GM23338 (cell line): ENCODE measurements at regions not wholly inside any gene's neighbourhood (a gene's known extent, or its start where the extent isn't known, plus 50 kb on each side); places are given as distances from the start of the nearest gene placed in this dataset.

Experiments
- ATAC-seq: fragments of 200-7000 bp; cut with Tn5 transposase; 3 replicates; pipeline ENCODE4 v1.9.1; 2020
- DNase-seq: peaks from one replicate; pipeline ENCODE4 v3.0.0-alpha.2; 2015; ENCODE audit warnings: low spot score
- H2AFZ ChIP-seq: fragments of 200-600 bp; sonication (generic); 2 replicates; pipeline ENCODE4 v1.8.0; 2016; ENCODE audit warnings: antibody characterized with exemption, mild to moderate bottlenecking, moderate library complexity
- H3F3A ChIP-seq: fragments of 200-600 bp; sonication (generic); replicated peaks from 2 replicates; pipeline ENCODE4 v1.8.0; 2017; ENCODE audit warnings: antibody characterized with exemption, mixed run types, low read depth
- H3K27ac ChIP-seq: fragments of 200-600 bp; sonication (generic); 2 replicates; pipeline ENCODE4 v1.6.1; 2016; ENCODE audit warnings: low read depth
- H3K27me3 ChIP-seq: fragments of 200-600 bp; sonication (generic); 2 replicates; pipeline ENCODE4 v1.8.0; 2016; ENCODE audit warnings: mild to moderate bottlenecking, mixed run types, moderate library complexity; ENCODE audit not compliant: insufficient read depth
- H3K36me3 ChIP-seq: fragments of 200-600 bp; sonication (generic); 2 replicates; pipeline ENCODE4 v1.8.0; 2016; ENCODE audit warnings: mild to moderate bottlenecking; ENCODE audit not compliant: insufficient read depth
- H3K4me1 ChIP-seq: fragments of 200-600 bp; sonication (generic); 2 replicates; pipeline ENCODE4 v1.8.0; 2016; ENCODE audit warnings: mild to moderate bottlenecking, moderate library complexity; ENCODE audit not compliant: insufficient read depth
- H3K4me2 ChIP-seq: fragments of 200-600 bp; sonication (generic); 2 replicates; pipeline ENCODE4 v1.7.1; 2017; ENCODE audit warnings: mixed run types
- H3K4me3 ChIP-seq: fragments of 200-600 bp; sonication (generic); 2 replicates; pipeline ENCODE4 v1.6.1; 2016; ENCODE audit warnings: mixed run types
- H3K79me2 ChIP-seq: fragments of 200-600 bp; sonication (generic); replicated peaks from 2 replicates; pipeline ENCODE4 v1.8.0; 2017; ENCODE audit warnings: mild to moderate bottlenecking; ENCODE audit not compliant: insufficient read depth
- H3K9me2 ChIP-seq: fragments of 200-600 bp; sonication (generic); 2 replicates; pipeline ENCODE4 v1.8.0; 2017; ENCODE audit not compliant: insufficient read depth
- H4K20me1 ChIP-seq: fragments of 200-600 bp; sonication (generic); replicated peaks from 2 replicates; pipeline ENCODE4 v1.8.0; 2017; ENCODE audit warnings: mild to moderate bottlenecking; ENCODE audit not compliant: insufficient read depth
- H3K27ac Mint-ChIP-seq: 2 replicates; pipeline ENCODE4 v1.8.0; 2020; ENCODE audit warnings: inconsistent platforms, mild to moderate bottlenecking, moderate library complexity, mixed read lengths
- H3K27me3 Mint-ChIP-seq: 3 replicates; pipeline ENCODE4 v1.8.0; 2022; ENCODE audit warnings: low read depth, mild to moderate bottlenecking, moderate library complexity, mixed read lengths, inconsistent platforms; ENCODE audit not compliant: insufficient read depth, poor library complexity
- H3K36me3 Mint-ChIP-seq: 3 replicates; pipeline ENCODE4 v1.8.0; 2021; ENCODE audit warnings: low read depth, mild to moderate bottlenecking, inconsistent platforms, moderate library complexity, mixed read lengths
- H3K4me1 Mint-ChIP-seq: 3 replicates; pipeline ENCODE4 v1.8.0; 2020; ENCODE audit warnings: mild to moderate bottlenecking, inconsistent platforms, mixed read lengths
- H3K4me3 Mint-ChIP-seq: 3 replicates; pipeline ENCODE4 v1.8.0; 2021; ENCODE audit warnings: moderate library complexity, mild to moderate bottlenecking, inconsistent platforms, mixed read lengths
- H3K9me3 Mint-ChIP-seq: 3 replicates; pipeline ENCODE4 v1.8.0; 2020; ENCODE audit warnings: moderate library complexity, mild to moderate bottlenecking, inconsistent platforms, mixed read lengths
- CREB1 ChIP-seq: fragments of 250-450 bp; sonication (Bioruptor Pico); IDR thresholded peaks from 2 replicates; pipeline ENCODE4 v1.5.0; 2020; ENCODE audit warnings: low read depth, mild to moderate bottlenecking, moderate library complexity
- EZH2phosphoT487 ChIP-seq: fragments of 200-600 bp; sonication (generic); IDR thresholded peaks from one replicate; pipeline ENCODE4 v1.8.1; 2018; ENCODE audit warnings: antibody characterized with exemption; ENCODE audit not compliant: unreplicated experiment
- JUNB ChIP-seq: IDR thresholded peaks from one replicate; pipeline ENCODE4 v1.6.1; 2016; ENCODE audit warnings: antibody characterized with exemption; ENCODE audit not compliant: unreplicated experiment
- NANOG ChIP-seq: IDR thresholded peaks from 2 replicates; pipeline ENCODE4 v1.6.1; 2016; ENCODE audit warnings: antibody characterized with exemption, borderline replicate concordance
- POLR2AphosphoS5 ChIP-seq: IDR thresholded peaks from 2 replicates; pipeline ENCODE4 v1.6.1; 2016; ENCODE audit warnings: antibody characterized with exemption, low read depth
- STAT1 ChIP-seq: IDR thresholded peaks from one replicate; pipeline ENCODE4 v1.6.1; 2016; ENCODE audit warnings: antibody characterized with exemption; ENCODE audit not compliant: unreplicated experiment
- ZNF114 ChIP-seq: fragments of 250-450 bp; sonication (Bioruptor Pico); IDR thresholded peaks from 2 replicates; pipeline ENCODE4 v1.5.0; 2020; ENCODE audit warnings: mild to moderate bottlenecking, moderate library complexity
- ZNF331 ChIP-seq: fragments of 250-450 bp; sonication (Bioruptor Pico); IDR thresholded peaks from 2 replicates; pipeline ENCODE4 v1.5.0; 2020; ENCODE audit warnings: low read depth, mild to moderate bottlenecking, moderate library complexity
- TF ChIP-seq, protein P1 (sequence below): IDR thresholded peaks from one replicate; pipeline ENCODE4 v1.6.1; 2018; ENCODE audit warnings: antibody characterized with exemption; ENCODE audit not compliant: unreplicated experiment
- TF ChIP-seq, protein P2 (sequence below): fragments of 250-450 bp; sonication (Bioruptor Pico); IDR thresholded peaks from 2 replicates; pipeline ENCODE4 v1.5.0; 2020; ENCODE audit warnings: mild to moderate bottlenecking, moderate library complexity

DNA sequence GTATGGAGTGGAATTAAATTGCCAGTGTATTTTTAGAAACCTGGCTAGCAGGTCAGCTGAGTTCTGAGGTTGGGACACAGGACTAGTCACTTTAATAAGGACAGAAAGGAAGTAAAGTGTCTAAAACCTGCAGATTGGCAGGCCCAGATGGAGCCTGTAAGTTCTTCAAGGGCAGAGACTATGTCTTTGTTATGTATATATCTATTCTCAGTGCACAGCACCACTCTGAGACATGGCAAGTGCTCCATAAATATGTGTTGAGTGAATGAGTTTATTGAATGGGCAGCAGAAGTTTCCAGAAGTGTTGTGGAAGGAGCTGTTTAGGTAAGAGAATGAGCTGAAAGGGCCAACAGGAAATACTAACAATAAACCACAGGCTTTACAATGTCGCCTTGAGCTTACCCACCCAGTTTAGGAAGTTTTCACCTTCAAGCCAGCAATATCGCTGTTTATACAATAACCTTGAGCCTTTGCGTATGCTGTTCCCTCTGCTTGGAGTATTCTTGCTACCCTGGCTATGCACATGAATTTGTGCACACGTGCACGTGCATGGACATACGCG lies 109.5 kb upstream of the TMPO start:
- Mint-ChIP-seq H3K36me3 (peaks cover 19% of the 10 kb centered on the region), H3K27ac (no peak overlapping the region), H3K9me3 (peaks cover 32% of the 10 kb centered on the region), H3K4me1 (peaks cover 35% of the 10 kb centered on the region), H3K27me3 (no peaks in the 10 kb centered on the region), H3K4me3 (no peak overlapping the region)
- Histone ChIP-seq H3K36me3 (no peaks in the 10 kb centered on the region), H3K4me3 (no peak overlapping the region), H3K27ac (no peak overlapping the region), H3K4me2 (no peak overlapping the region), H3K4me1 (peaks cover 24% of the 10 kb centered on the region), H3K79me2 (no peaks in the 10 kb centered on the region), H3K27me3 (no peaks in the 10 kb centered on the region), H4K20me1 (no peaks in the 10 kb centered on the region), H2AFZ (no peak overlapping the region), H3K9me2 (peaks cover 30% of the 10 kb centered on the region), H3F3A (no peaks in the 10 kb centered on the region)
- TF ChIP-seq STAT1 = no peak
- no peak for TF ChIP-seq NANOG
- no peak for TF ChIP-seq JUNB
- TF ChIP-seq ZNF114 = no peak
- TF ChIP-seq CREB1 (CRISPR knock-in tag) = no peak
- TF ChIP-seq, protein P1, sequence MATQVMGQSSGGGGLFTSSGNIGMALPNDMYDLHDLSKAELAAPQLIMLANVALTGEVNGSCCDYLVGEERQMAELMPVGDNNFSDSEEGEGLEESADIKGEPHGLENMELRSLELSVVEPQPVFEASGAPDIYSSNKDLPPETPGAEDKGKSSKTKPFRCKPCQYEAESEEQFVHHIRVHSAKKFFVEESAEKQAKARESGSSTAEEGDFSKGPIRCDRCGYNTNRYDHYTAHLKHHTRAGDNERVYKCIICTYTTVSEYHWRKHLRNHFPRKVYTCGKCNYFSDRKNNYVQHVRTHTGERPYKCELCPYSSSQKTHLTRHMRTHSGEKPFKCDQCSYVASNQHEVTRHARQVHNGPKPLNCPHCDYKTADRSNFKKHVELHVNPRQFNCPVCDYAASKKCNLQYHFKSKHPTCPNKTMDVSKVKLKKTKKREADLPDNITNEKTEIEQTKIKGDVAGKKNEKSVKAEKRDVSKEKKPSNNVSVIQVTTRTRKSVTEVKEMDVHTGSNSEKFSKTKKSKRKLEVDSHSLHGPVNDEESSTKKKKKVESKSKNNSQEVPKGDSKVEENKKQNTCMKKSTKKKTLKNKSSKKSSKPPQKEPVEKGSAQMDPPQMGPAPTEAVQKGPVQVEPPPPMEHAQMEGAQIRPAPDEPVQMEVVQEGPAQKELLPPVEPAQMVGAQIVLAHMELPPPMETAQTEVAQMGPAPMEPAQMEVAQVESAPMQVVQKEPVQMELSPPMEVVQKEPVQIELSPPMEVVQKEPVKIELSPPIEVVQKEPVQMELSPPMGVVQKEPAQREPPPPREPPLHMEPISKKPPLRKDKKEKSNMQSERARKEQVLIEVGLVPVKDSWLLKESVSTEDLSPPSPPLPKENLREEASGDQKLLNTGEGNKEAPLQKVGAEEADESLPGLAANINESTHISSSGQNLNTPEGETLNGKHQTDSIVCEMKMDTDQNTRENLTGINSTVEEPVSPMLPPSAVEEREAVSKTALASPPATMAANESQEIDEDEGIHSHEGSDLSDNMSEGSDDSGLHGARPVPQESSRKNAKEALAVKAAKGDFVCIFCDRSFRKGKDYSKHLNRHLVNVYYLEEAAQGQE = no peak
- no peak for TF ChIP-seq ZNF331 (CRISPR knock-in tag)
- TF ChIP-seq POLR2AphosphoS5 = no peak
- TF ChIP-seq, protein P2, sequence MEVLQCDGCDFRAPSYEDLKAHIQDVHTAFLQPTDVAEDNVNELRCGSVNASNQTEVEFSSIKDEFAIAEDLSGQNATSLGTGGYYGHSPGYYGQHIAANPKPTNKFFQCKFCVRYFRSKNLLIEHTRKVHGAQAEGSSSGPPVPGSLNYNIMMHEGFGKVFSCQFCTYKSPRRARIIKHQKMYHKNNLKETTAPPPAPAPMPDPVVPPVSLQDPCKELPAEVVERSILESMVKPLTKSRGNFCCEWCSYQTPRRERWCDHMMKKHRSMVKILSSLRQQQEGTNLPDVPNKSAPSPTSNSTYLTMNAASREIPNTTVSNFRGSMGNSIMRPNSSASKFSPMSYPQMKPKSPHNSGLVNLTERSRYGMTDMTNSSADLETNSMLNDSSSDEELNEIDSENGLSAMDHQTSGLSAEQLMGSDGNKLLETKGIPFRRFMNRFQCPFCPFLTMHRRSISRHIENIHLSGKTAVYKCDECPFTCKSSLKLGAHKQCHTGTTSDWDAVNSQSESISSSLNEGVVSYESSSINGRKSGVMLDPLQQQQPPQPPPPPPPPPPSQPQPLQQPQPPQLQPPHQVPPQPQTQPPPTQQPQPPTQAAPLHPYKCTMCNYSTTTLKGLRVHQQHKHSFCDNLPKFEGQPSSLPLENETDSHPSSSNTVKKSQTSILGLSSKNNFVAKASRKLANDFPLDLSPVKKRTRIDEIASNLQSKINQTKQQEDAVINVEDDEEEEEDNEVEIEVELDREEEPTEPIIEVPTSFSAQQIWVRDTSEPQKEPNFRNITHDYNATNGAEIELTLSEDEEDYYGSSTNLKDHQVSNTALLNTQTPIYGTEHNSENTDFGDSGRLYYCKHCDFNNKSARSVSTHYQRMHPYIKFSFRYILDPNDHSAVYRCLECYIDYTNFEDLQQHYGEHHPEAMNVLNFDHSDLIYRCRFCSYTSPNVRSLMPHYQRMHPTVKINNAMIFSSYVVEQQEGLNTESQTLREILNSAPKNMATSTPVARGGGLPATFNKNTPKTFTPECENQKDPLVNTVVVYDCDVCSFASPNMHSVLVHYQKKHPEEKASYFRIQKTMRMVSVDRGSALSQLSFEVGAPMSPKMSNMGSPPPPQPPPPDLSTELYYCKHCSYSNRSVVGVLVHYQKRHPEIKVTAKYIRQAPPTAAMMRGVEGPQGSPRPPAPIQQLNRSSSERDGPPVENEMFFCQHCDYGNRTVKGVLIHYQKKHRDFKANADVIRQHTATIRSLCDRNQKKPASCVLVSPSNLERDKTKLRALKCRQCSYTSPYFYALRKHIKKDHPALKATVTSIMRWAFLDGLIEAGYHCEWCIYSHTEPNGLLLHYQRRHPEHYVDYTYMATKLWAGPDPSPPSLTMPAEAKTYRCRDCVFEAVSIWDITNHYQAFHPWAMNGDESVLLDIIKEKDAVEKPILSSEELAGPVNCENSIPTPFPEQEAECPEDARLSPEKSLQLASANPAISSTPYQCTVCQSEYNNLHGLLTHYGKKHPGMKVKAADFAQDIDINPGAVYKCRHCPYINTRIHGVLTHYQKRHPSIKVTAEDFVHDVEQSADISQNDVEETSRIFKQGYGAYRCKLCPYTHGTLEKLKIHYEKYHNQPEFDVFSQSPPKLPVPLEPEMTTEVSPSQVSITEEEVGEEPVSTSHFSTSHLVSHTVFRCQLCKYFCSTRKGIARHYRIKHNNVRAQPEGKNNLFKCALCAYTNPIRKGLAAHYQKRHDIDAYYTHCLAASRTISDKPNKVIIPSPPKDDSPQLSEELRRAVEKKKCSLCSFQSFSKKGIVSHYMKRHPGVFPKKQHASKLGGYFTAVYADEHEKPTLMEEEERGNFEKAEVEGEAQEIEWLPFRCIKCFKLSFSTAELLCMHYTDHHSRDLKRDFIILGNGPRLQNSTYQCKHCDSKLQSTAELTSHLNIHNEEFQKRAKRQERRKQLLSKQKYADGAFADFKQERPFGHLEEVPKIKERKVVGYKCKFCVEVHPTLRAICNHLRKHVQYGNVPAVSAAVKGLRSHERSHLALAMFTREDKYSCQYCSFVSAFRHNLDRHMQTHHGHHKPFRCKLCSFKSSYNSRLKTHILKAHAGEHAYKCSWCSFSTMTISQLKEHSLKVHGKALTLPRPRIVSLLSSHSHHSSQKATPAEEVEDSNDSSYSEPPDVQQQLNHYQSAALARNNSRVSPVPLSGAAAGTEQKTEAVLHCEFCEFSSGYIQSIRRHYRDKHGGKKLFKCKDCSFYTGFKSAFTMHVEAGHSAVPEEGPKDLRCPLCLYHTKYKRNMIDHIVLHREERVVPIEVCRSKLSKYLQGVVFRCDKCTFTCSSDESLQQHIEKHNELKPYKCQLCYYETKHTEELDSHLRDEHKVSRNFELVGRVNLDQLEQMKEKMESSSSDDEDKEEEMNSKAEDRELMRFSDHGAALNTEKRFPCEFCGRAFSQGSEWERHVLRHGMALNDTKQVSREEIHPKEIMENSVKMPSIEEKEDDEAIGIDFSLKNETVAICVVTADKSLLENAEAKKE (CRISPR knock-in tag) = no peak
- no peak for TF ChIP-seq EZH2phosphoT487
- ATAC-seq = no peak
- DNase-seq = no peak
